NCI-H1092 (cell line): ENCODE measurements at regions not wholly inside any gene's neighbourhood (a gene's known extent, or its start where the extent isn't known, plus 50 kb on each side); places are given as distances from the start of the nearest gene placed in this dataset.

Experiments used
- DNase-seq: peaks from one replicate; lab custom pipeline; 2025; lab: John Stamatoyannopoulos, UW

- DNase-seq, result no peak
Observed at GRCh38 chr11:28674433-28675103, 566.4 kb downstream of the METTL15 start.

- DNase-seq, result no peak
Observed at GRCh38 chr11:28673691-28674432, 565.7 kb downstream of the METTL15 start.

GRCh38 chr11:28671274-28671673 lies 563.1 kb downstream of the METTL15 start:
- no peak for DNase-seq

GRCh38 chr11:28666632-28667031 lies 558.4 kb downstream of the METTL15 start:
- no peak for DNase-seq

GRCh38 chr11:28659716-28660348 lies 551.6 kb downstream of the METTL15 start:
- DNase-seq, result no peak

- no peak for DNase-seq
Observed at GRCh38 chr11:28657378-28658030, 549.3 kb downstream of the METTL15 start.

- no peak for DNase-seq
Observed at GRCh38 chr11:28654191-28654590, 546.0 kb downstream of the METTL15 start.

- DNase-seq, result no peak
Observed at GRCh38 chr11:28649922-28650321, 541.7 kb downstream of the METTL15 start.

GRCh38 chr11:28636566-28636965 lies 528.4 kb downstream of the METTL15 start:
- no peak for DNase-seq

GRCh38 chr11:28636033-28636432 lies 527.8 kb downstream of the METTL15 start:
- DNase-seq, result no peak

- DNase-seq, result no peak
Observed at GRCh38 chr11:28632338-28632737, 524.1 kb downstream of the METTL15 start.

GRCh38 chr11:28631148-28631547 lies 523.0 kb downstream of the METTL15 start:
- no peak for DNase-seq

GRCh38 chr11:28629235-28629634 lies 521.0 kb downstream of the METTL15 start:
- no peak for DNase-seq

- DNase-seq, result no peak
Observed at GRCh38 chr11:28628412-28628811, 520.2 kb downstream of the METTL15 start.

- no peak for DNase-seq
Observed at GRCh38 chr11:28627690-28628255, 519.6 kb downstream of the METTL15 start.

GRCh38 chr11:28625532-28625931 lies 517.3 kb downstream of the METTL15 start:
- DNase-seq, result no peak

- DNase-seq, result no peak
Observed at GRCh38 chr11:28621753-28622152, 513.6 kb downstream of the METTL15 start.

GRCh38 chr11:28619846-28620540 lies 511.8 kb downstream of the METTL15 start:
- no peak for DNase-seq

- no peak for DNase-seq
Observed at GRCh38 chr11:28618416-28618815, 510.2 kb downstream of the METTL15 start.

GRCh38 chr11:28616160-28616965 lies 508.2 kb downstream of the METTL15 start:
- no peak for DNase-seq

GRCh38 chr11:28615542-28615941 lies 507.4 kb downstream of the METTL15 start:
- no peak for DNase-seq
